ENCODE measurements at regions not wholly inside any gene's neighbourhood (a gene's known extent, or its start where the extent isn't known, plus 50 kb on each side); places are given as distances from the start of the nearest gene placed in this dataset.

DNA sequence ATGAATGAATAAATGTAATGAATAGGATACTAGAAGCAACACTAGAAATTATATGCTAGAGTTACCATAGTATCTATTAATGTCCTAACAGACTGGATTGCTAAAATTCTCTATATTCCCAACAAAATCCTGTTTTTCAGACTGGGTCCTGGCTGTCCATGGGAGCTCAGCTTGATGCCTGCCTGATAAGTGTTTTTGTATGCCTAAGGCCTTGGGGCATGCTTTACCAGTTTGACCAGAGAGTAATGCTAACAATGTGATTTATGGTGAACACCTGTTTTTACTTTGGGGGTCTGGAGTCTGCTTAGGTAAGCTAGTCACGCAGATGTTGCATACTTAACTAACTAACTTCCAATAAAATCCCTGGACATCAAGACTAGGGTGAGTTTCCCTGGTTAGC, 318.8 kb upstream of the DEPDC1 start:
- no peak for TF ChIP-seq EP300 (IDR thresholded peaks at IDR 0.05)
- no peak for TF ChIP-seq POLR2A (IDR thresholded peaks at IDR 0.05)
